ENCODE measurements at regions not wholly inside any gene's neighbourhood (a gene's known extent, or its start where the extent isn't known, plus 50 kb on each side); places are given as distances from the start of the nearest gene placed in this dataset.

DNA sequence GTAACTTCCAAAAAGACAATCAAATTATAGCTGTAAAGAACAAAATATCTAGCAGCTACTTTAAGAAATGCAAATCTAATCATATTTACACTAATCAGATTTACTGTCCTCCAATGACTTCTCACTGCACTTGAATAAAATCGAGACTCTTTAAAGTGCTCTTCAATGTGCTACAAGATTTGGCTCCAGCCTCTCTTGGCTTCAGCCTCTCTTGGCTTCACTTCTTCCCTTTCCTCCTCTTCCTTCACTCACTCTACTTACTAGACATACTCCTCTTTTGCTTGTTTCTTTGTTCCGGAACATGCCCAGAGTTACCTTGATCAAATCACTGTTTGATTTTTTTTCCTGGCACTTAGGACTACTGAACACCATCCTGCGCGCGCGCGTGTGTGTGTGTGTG, 495.4 kb downstream of the LMO7 start:
- no peaks in the 10 kb centered on the region for H3K27me3 ChIP-seq (ENCODE audit: control insufficient read depth, insufficient read depth, low read length)
- H3K4me3 ChIP-seq (ENCODE audit: low read depth, low read length), result no peak overlapping the region
- no peaks in the 10 kb centered on the region for H3K36me3 ChIP-seq (ENCODE audit: control insufficient read depth, insufficient read depth, low read length)
- TF ChIP-seq, protein P1, sequence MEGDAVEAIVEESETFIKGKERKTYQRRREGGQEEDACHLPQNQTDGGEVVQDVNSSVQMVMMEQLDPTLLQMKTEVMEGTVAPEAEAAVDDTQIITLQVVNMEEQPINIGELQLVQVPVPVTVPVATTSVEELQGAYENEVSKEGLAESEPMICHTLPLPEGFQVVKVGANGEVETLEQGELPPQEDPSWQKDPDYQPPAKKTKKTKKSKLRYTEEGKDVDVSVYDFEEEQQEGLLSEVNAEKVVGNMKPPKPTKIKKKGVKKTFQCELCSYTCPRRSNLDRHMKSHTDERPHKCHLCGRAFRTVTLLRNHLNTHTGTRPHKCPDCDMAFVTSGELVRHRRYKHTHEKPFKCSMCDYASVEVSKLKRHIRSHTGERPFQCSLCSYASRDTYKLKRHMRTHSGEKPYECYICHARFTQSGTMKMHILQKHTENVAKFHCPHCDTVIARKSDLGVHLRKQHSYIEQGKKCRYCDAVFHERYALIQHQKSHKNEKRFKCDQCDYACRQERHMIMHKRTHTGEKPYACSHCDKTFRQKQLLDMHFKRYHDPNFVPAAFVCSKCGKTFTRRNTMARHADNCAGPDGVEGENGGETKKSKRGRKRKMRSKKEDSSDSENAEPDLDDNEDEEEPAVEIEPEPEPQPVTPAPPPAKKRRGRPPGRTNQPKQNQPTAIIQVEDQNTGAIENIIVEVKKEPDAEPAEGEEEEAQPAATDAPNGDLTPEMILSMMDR (IDR thresholded peaks at IDR 0.05; ENCODE audit: insufficient read depth, low read length, severe bottlenecking), result no peak
- no peak for FAIRE-seq
- no peak for DNase-seq (ENCODE audit: low read depth)

DNA sequence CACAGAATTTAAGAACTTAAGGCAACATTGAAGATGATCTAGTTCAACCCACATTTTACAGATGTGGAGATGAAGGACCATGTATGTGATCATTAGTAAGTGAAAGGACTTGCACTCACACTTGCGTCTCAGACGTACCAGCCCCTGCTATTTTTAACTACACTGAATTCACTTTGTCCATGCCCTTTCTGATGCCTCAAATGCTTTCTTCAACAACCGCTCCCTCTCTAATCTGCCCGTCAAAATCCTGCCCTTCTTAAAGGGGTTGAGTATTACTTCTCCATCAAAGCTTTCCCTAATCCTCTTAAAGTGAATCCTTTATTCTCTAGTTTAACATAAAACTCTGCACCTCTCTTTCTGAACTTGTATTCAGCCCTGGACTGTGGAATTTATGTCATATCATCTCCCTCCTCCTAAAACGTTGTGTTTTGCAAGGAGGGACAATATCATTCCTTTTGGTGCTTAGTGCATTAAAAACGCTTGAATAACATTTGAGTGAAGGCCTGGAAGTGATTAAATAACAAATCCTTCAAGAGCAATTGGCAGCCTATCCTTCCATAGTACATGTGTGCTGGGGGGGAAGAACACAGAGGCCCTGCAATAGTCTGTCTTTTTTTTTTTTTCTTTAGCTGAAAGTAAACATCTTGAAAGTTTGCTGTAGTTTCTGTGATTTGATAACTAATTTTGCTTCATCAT, 493.3 kb downstream of the LMO7 start:
- no peak for FAIRE-seq
- Histone ChIP-seq H3K27me3 (ENCODE audit: control insufficient read depth, insufficient read depth, low read length) (no peaks in the 10 kb centered on the region), H3K36me3 (ENCODE audit: control insufficient read depth, insufficient read depth, low read length) (no peaks in the 10 kb centered on the region), H3K4me3 (ENCODE audit: low read depth, low read length) (no peak overlapping the region)
- TF ChIP-seq, protein P1 (IDR thresholded peaks at IDR 0.05; ENCODE audit: insufficient read depth, low read length, severe bottlenecking), result no peak
- no peak for DNase-seq (ENCODE audit: low read depth)

DNA sequence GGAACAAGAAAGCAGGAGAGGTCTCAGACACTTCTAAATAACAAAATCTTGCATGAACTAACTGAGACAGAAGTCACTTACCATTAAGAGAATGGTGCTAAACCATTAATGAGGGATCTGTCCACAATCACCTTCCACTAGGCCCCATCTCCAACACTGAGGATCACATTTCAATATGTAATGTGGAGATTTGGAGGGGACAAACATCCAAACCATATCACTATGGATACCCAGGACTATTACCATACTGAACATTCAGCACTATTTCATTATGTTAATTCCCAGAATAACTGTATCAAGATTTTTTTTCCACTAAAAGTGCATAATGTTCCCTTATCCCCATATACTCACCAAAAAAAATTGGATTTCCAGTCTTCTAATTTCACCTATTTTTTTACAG, 491.8 kb downstream of the LMO7 start:
- no peaks in the 10 kb centered on the region for H3K36me3 ChIP-seq (ENCODE audit: control insufficient read depth, insufficient read depth, low read length)
- DNase-seq (ENCODE audit: low read depth) (no peak), FAIRE-seq (no peak)
- no peak overlapping the region for H3K4me3 ChIP-seq (ENCODE audit: low read depth, low read length)
- no peaks in the 10 kb centered on the region for H3K27me3 ChIP-seq (ENCODE audit: control insufficient read depth, insufficient read depth, low read length)
- TF ChIP-seq, protein P1 (IDR thresholded peaks at IDR 0.05; ENCODE audit: insufficient read depth, low read length, severe bottlenecking), result no peak

DNA sequence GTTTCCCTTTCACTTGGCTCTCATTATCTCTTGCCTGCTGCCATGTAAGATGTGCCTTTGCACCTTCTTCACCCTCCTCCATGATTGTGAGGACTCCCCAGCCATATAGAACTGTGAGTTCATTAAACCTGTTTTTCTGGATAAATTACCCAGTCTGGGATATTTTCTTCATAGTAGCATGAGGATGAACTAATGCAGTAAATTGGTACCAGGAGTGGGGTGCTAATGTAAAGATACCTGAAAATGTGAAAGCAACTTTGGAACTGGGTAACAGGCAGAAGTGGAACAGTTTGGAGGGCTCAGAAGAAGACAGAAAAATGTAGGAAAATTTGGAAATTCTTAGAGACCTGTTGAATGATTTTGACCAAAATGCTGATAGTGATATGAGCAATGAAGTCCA, 487.4 kb downstream of the LMO7 start:
- Histone ChIP-seq H3K36me3 (ENCODE audit: control insufficient read depth, insufficient read depth, low read length) (no peaks in the 10 kb centered on the region), H3K4me3 (ENCODE audit: low read depth, low read length) (no peak overlapping the region), H3K27me3 (ENCODE audit: control insufficient read depth, insufficient read depth, low read length) (no peaks in the 10 kb centered on the region)
- FAIRE-seq (no peak), DNase-seq (ENCODE audit: low read depth) (no peak)
- TF ChIP-seq, protein P1 (IDR thresholded peaks at IDR 0.05; ENCODE audit: insufficient read depth, low read length, severe bottlenecking), result no peak

DNA sequence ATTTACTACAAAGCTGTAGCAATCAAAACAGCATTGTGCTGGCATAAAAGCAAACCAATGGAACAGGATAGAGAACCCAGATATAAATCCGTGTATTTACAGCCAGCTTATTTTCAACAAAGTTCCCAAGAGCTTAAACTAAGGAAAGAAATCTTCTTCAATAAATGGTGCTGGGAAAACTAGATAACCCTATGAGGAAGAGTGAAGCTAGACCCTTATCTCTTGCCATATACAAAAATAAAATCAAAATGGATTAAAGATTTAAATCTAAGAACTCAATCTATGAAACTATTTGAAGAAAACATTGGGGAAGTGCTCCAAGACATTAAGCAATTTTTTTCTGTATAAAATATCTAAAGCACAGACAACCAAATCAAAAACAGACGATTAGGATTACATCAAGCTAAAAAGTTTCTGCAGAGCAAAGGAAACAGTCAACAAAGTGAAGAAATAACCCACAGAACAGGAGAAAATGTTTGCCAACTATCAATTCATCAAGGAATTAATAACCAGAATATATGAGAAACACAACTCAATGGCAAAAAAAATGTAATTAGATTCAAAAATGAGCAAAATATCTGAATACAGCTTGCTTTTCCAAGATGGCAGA, 480.7 kb downstream of the LMO7 start:
- Histone ChIP-seq H3K4me3 (ENCODE audit: low read depth, low read length) (no peak overlapping the region), H3K27me3 (ENCODE audit: control insufficient read depth, insufficient read depth, low read length) (no peaks in the 10 kb centered on the region), H3K36me3 (ENCODE audit: control insufficient read depth, insufficient read depth, low read length) (no peaks in the 10 kb centered on the region)
- TF ChIP-seq, protein P1 (IDR thresholded peaks at IDR 0.05; ENCODE audit: insufficient read depth, low read length, severe bottlenecking), result no peak
- no peak for FAIRE-seq
- no peak for DNase-seq (ENCODE audit: low read depth)

DNA sequence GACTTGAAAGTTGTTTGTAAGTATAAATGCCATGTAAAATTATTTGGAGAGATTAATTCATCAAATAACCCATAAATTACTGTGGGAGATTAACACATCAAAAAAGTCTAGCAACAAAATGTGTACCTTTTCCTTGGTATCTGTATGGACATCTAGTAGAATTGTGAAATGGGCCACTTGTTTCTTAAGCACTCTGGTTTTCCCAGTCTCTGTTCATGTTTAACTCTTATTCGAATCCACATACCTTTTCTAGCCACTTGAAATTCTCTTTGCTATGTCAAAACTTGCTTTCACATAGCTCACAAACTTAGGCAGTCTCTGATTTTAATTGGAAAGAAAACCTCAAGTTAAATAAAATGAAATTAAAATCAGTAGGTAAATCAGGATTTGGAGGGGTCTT, 470.6 kb downstream of the LMO7 start:
- TF ChIP-seq, protein P1 (IDR thresholded peaks at IDR 0.05; ENCODE audit: insufficient read depth, low read length, severe bottlenecking), result no peak
- no peak for FAIRE-seq
- H3K27me3 ChIP-seq (ENCODE audit: control insufficient read depth, insufficient read depth, low read length), result no peaks in the 10 kb centered on the region
- no peak overlapping the region for H3K4me3 ChIP-seq (ENCODE audit: low read depth, low read length)
- DNase-seq (ENCODE audit: low read depth), result no peak
- H3K36me3 ChIP-seq (ENCODE audit: control insufficient read depth, insufficient read depth, low read length), result no peaks in the 10 kb centered on the region

Measured in bronchial epithelial cell (primary cell).